Activated CD4-positive, alpha-beta T cell treated with anti-CD3 and anti-CD28 coated beads for 36 hours (primary cell): ENCODE measurements at regions not wholly inside any gene's neighbourhood (a gene's known extent, or its start where the extent isn't known, plus 50 kb on each side); places are given as distances from the start of the nearest gene placed in this dataset.
"Not testable (repeated sequence)": the region's sequence is repeated elsewhere in the genome, so short reads cannot be mapped to it uniquely, and the experiment has no call there.

ENCODE experiments used
- ATAC-seq: fragments of 200-7000 bp; cut with Tn5 transposase; one replicate; pipeline ENCODE4 v1.10.0; 2021; ENCODE audit warnings: mild to moderate bottlenecking, moderate library complexity
- CTCF ChIA-PET: fragments of 350-600 bp; sonication (Branson Sonifier 250); formaldehyde crosslinking; loops from one replicate; lab custom pipeline; 2021; ENCODE audit warnings: antibody characterized with exemption; lab: Charles Lee
- POLR2A ChIA-PET: fragments of 350-600 bp; sonication (Branson Sonifier 250); formaldehyde crosslinking; loops from one replicate; lab custom pipeline; 2021; ENCODE audit warnings: antibody characterized with exemption, inconsistent platforms; lab: Charles Lee
- DNase-seq: peaks from one replicate; pipeline ENCODE4 v3.0.0-alpha.2; 2020
- H3K27ac Mint-ChIP-seq: one replicate; pipeline ENCODE4 v1.8.0; 2021; ENCODE audit warnings: mixed read lengths
- H3K27me3 Mint-ChIP-seq: one replicate; pipeline ENCODE4 v1.8.0; 2021; ENCODE audit warnings: mixed read lengths
- H3K36me3 Mint-ChIP-seq: one replicate; pipeline ENCODE4 v1.8.0; 2021; ENCODE audit warnings: low read depth, mixed read lengths
- H3K4me1 Mint-ChIP-seq: one replicate; pipeline ENCODE4 v1.8.0; 2021; ENCODE audit warnings: mixed read lengths
- H3K4me3 Mint-ChIP-seq: one replicate; pipeline ENCODE4 v1.8.0; 2021; ENCODE audit warnings: mild to moderate bottlenecking, moderate library complexity, mixed read lengths
- H3K9me3 Mint-ChIP-seq: one replicate; pipeline ENCODE4 v1.8.0; 2021; ENCODE audit warnings: low read depth, mixed read lengths
- intact Hi-C, 2 experiments: fragments of 100-400 bp; cut with DNase I in 1 of 2; cut with micrococcal nuclease in 1 of 2; formaldehyde crosslinking; loops; one replicate each; pipeline versions ENCODE4 v1.14.2 to v1.15.1; 2022 to 2024; cut with DNase I, micrococcal nuclease

DNA sequence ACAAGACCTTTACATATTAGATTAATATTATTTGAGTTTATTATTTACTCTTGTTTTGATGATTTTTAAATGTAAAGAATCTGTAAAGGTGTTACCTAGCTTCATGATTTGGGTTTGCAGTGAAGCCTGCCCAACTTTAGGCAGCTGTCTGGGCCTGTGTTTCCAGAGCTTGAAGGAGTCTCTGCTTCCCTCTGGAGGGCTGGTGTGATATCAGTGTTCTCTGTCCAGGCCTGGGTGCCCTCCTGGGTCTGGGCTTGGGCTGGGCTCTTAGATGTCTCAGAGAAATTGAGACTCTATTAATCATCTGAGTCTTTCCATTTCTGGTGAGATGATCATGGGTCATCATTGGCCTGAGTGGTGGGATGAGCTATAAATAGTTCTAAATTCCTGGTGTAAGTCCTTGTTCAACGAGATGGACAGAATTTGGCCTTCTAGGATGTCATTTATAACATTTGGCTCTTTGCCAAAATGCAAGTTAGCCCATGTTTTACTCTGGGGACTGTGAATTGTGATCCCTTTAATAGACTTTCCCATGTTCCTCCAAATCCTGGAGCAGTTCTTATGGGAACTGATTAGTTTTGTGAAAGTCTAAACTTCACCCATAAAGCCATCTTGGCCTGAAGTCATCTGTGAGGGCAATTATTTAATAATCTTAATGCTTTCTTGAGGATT is 397.3 kb downstream of the TMEM121 start:
- ATAC-seq, intact Hi-C loops, H3K27me3 Mint-ChIP-seq, H3K9me3 Mint-ChIP-seq, H3K27ac Mint-ChIP-seq, H3K4me1 Mint-ChIP-seq, H3K4me3 Mint-ChIP-seq, POLR2A ChIA-PET, DNase-seq, H3K36me3 Mint-ChIP-seq: not testable (repeated sequence)
- CTCF ChIA-PET = interaction anchor here (0.9 kb wide), 1 partner anchor 49 kb away, joined by 3 read pairs; no protein-coding TSS in a partner anchor

DNA sequence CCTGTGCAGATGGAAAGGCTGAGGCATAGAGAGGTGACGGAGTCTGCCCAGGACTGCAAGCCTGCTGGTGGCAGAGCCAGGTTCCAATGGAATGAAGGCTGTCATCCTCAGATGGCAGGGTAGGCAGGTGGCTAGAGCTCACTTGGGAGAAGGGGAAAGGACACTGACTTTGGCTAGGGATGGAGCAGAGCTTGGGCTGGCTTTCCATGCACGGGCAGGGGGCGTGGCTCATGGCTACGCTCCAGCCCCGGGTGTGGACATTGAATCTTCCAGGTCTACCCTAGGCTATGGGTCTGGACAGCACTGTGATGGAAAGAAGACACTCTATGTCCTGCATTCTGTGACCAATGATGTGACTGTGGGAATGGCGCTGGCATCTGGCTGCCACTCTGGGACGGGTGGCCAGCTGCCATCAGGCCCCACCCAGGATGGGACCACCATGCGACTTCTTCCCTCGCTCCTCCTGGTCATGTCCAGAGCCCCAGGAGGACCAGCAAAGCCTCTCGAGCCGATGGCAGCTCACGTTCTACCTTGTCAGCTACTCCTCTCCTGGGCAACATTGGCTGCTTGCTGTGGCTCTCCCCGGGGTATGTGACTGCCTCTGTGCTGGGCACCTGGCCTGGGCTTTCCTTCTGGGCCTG is 398.7 kb downstream of the TMEM121 start:
- H3K27me3 Mint-ChIP-seq = peaks cover 4% of the 10 kb centered on the region
- intact Hi-C loops = no loop called here
- H3K9me3 Mint-ChIP-seq = no peaks in the 10 kb centered on the region
- DNase-seq (no peak), ATAC-seq (no peak)
- no peak overlapping the region for H3K27ac Mint-ChIP-seq
- ChIA-PET CTCF (interaction anchor here (0.6 kb wide), 1 partner anchor 116 kb away, joined by 3 read pairs; no protein-coding TSS in a partner anchor), POLR2A (no interaction called here)
- no peak overlapping the region for H3K4me3 Mint-ChIP-seq
- H3K36me3 Mint-ChIP-seq = no peaks in the 10 kb centered on the region
- no peaks in the 10 kb centered on the region for H3K4me1 Mint-ChIP-seq

DNA sequence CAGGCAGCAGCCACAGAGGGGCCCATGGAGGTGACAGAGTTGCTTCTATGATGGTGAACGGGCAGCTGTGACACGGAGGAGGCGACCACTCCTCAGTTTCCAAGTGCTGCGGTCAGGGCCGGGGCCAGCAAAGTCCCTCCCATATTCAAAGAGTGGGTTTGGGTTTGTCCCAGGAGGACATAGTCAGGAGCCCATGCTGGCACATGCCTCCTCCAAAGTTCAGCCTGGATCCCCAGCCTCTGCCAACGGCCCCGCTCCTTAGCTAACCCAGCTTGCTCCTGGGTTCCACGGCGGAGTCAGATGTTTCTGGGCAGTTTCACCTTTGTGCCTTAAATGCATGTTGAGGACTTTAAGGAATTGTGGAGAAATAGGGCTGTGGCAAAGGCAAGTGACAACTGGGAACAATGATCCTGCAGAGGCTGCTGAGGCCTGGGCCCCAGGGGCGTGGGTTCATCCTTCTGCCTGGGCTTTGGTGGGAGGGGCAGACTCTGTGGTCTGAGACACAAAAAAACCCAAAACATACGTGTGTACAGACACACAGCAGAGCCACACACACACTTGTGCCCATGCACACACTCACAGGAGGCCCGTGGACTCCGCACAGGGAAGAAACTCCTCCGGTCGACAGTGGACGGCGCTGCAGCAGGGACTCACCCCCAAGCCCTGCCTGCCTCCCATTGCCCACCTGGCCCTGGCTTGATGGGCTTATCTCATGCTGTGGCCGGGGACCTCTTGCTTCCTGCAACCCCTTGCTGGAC is 399.4 kb downstream of the TMEM121 start:
- no peaks in the 10 kb centered on the region for H3K4me1 Mint-ChIP-seq
- POLR2A ChIA-PET = no interaction called here
- intact Hi-C loops = no loop called here
- no peak for ATAC-seq
- peaks cover 9% of the 10 kb centered on the region for H3K27me3 Mint-ChIP-seq
- DNase-seq = no peak
- no peaks in the 10 kb centered on the region for H3K9me3 Mint-ChIP-seq
- no peak overlapping the region for H3K4me3 Mint-ChIP-seq
- H3K27ac Mint-ChIP-seq = no peak overlapping the region
- no peaks in the 10 kb centered on the region for H3K36me3 Mint-ChIP-seq
- CTCF ChIA-PET = interaction anchor here (0.6 kb wide), 1 partner anchor 117 kb away, joined by 3 read pairs; no protein-coding TSS in a partner anchor

- intact Hi-C loops = no loop called here
- POLR2A ChIA-PET = no interaction called here
- H3K36me3 Mint-ChIP-seq = no peaks in the 10 kb centered on the region
- H3K27ac Mint-ChIP-seq = no peak overlapping the region
- ATAC-seq (no peak), DNase-seq (no peak)
- H3K9me3 Mint-ChIP-seq = no peaks in the 10 kb centered on the region
- no peaks in the 10 kb centered on the region for H3K4me1 Mint-ChIP-seq
- peaks cover 12% of the 10 kb centered on the region for H3K27me3 Mint-ChIP-seq
- H3K4me3 Mint-ChIP-seq = no peak overlapping the region
- CTCF ChIA-PET = no interaction called here
Measured at GRCh38 chr14:105926373-105927095, 400.2 kb downstream of the TMEM121 start.

DNA sequence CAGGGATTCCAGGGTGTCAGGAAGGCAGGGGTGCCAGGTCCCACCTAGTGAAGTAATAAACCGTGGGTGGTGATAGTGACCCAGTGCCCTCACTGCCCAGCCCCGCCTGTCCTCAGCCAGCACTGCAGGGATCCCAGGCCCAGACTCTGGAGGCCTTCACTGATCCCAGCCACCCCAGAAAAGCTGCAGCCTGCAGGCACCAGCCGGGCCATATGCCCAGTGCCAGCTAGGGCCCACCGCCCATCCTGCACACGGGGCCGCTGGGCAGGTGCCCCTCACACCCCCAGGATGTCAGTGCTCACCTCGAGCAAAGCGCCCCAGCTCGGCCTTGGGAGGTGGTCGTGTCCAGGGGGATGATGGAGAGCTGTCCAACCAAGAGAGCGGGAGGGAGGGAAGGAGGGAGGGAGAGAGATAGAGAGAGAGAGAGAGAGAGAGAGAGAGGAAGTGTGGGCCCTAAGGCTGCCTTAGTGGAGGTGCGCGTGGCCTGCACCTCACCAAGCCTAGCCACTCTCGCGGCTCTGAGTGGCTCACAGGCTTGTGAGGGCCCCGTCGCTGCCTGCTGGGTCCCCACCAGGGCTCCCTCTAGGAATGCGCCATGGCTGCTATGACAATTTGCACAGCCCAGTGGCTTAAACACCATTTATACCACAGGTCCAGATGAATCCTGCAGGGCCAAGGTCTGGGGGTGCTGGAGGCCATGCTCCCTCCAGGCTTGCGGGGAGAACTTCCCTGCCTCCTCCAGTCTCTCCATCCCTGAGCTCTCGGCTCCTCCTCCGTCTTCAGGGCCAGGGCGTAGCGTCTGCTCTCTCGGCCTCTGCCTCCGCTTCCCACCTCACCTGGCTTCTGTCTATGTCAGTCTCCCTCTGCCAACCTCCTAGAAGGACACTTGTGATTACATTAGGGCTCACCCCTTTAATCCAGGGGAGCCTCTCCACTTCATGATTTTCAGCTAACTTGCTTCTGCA is 401.0 kb downstream of the TMEM121 start:
- Mint-ChIP-seq H3K4me3 (no peak overlapping the region), H3K27me3 (peaks cover 18% of the 10 kb centered on the region), H3K9me3 (no peaks in the 10 kb centered on the region), H3K36me3 (no peaks in the 10 kb centered on the region), H3K27ac (no peak overlapping the region), H3K4me1 (no peaks in the 10 kb centered on the region)
- ChIA-PET POLR2A (no interaction called here), CTCF (no interaction called here)
- no peak for ATAC-seq
- DNase-seq = no peak
- intact Hi-C loops = no loop called here

DNA sequence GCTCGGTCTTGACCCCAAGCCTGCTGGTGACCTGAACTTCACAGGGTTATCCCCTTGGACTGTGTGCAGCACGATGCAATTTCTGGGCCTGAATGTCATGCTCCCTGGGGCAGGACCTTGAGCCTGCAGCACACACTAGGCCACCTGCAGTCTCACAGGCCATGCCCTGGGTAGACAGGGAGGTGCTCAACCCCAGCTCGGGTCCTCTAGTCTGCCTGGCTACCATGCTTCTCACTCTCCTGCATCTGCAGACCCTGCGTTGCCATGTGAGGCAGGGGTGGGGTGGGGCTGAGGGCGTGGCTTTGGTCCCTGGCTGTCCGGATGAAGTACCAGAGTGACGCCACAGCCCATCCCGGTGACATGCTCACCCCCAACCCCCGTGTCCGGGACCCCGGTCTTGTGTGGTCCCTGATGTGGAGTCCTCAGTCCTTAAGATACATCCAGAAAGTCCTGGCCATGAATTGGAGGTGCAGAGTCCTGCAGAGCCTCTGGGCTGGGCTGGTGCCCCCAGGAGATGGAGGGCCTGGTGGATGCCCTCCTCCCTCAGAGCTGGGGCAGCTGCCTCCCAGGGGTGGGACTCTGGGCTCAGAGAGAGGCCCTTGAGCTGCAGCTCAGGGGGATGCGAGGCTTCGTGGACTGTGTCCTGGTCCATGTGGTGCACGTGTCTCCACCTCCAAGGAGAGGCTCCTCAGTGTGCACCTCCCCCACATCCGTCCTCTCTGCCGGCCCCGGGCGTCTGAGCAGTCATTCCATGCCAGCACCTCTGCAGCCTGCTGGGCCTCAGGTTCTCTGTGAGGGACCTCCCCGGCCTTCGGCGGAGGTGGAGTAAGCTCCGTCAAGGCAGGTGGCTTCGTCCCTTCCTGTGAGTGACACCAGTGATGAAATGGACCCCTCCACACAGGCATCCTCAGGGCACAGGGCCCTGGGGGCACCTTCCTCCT is 402.1 kb downstream of the TMEM121 start:
- DNase-seq, H3K4me1 Mint-ChIP-seq, H3K9me3 Mint-ChIP-seq, H3K36me3 Mint-ChIP-seq, H3K4me3 Mint-ChIP-seq, intact Hi-C loops, H3K27ac Mint-ChIP-seq, CTCF ChIA-PET, POLR2A ChIA-PET: not testable (repeated sequence)
- peak; percentile 23 for ATAC-seq
- H3K27me3 Mint-ChIP-seq = peaks cover 21% of the 10 kb centered on the region

GRCh38 chr14:105929327-105930081 is 403.1 kb downstream of the TMEM121 start:
- ATAC-seq (no peak), DNase-seq (no peak)
- H3K4me1 Mint-ChIP-seq = no peaks in the 10 kb centered on the region
- CTCF ChIA-PET = no interaction called here
- H3K4me3 Mint-ChIP-seq = no peak overlapping the region
- H3K27me3 Mint-ChIP-seq = peaks cover 22% of the 10 kb centered on the region
- intact Hi-C loops = no loop called here
- POLR2A ChIA-PET = no interaction called here
- H3K9me3 Mint-ChIP-seq = no peaks in the 10 kb centered on the region
- H3K36me3 Mint-ChIP-seq = no peaks in the 10 kb centered on the region
- no peak overlapping the region for H3K27ac Mint-ChIP-seq

DNA sequence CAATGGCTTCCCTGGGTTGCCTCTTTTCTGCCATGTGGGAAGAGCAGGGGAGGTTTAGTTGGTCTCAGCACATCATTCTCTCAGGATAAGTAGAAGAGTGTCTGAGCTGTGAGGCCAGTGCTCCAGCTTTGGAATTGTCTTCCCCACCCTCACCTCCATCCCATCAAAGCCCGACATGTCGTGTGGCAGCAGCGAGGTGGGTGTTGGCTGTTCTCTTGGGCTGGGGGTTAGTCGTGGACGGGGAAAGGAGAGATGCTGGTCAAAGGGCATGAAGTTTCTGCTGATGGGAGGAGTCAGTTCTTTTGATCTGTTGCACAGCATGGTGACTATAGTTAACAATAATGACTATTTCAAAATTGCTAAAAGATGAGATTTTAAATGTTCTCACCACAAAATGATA is 404.2 kb downstream of the TMEM121 start:
- Mint-ChIP-seq H3K27ac (no peak overlapping the region), H3K27me3 (peaks cover 25% of the 10 kb centered on the region), H3K9me3 (peaks cover 4% of the 10 kb centered on the region), H3K4me3 (no peak overlapping the region), H3K36me3 (no peaks in the 10 kb centered on the region), H3K4me1 (no peaks in the 10 kb centered on the region)
- POLR2A ChIA-PET = no interaction called here
- intact Hi-C loops = no loop called here
- ATAC-seq (no peak), DNase-seq (no peak)
- CTCF ChIA-PET = no interaction called here

DNA sequence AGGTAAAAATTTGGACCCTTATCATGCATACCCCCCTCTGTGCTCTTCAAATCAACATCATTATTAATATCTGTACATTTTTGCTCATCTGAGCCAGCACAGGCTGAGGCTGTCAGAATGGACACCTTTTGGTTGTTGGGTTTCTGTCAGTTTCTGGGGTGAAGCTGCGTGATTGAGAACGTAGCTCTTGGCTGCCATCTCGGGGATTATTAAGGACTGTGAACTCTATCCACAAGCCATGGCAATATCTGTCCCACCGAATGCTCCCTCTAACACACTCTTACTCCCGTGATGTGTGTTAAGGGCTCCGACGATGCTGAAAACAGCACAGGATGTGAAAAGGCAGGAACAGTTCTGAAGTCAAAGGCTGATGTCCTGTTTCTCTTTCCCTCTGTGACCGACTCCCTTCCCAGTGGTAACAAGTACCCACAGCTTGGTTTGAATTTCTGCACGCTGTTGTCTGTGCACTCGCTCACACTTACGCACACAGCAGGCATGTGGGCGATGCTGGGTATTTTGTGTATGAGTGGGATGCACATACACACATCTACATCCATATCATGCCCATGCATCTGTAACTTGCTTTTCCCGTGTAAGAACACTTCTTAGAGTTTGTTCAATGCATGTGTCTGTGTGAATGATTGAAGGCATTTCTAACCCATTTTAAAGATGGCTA is 405.6 kb downstream of the TMEM121 start:
- no peak for DNase-seq
- Mint-ChIP-seq H3K36me3 (no peaks in the 10 kb centered on the region), H3K27ac (no peak overlapping the region), H3K27me3 (peaks cover 25% of the 10 kb centered on the region), H3K9me3 (peaks cover 4% of the 10 kb centered on the region), H3K4me1 (no peaks in the 10 kb centered on the region), H3K4me3 (no peak overlapping the region)
- intact Hi-C loops = no loop called here
- POLR2A ChIA-PET = interaction anchor here (0.6 kb wide), 1 partner anchor 157 kb away, joined by 4 read pairs; no protein-coding TSS in a partner anchor
- ATAC-seq = no peak
- CTCF ChIA-PET = no interaction called here
